ENCODE measurements at regions not wholly inside any gene's neighbourhood (a gene's known extent, or its start where the extent isn't known, plus 50 kb on each side); places are given as distances from the start of the nearest gene placed in this dataset.

- Histone ChIP-seq H3K27ac (no peak overlapping the region), H3K4me3 (no peak overlapping the region)
These were observed 604.9 kb upstream of the AGTR1 start for GRCh38 chr3:148092624-148093347.

- Histone ChIP-seq H3K27ac (no peak overlapping the region), H3K4me3 (no peak overlapping the region)
These were observed 604.0 kb upstream of the AGTR1 start for GRCh38 chr3:148093753-148094152.

DNA sequence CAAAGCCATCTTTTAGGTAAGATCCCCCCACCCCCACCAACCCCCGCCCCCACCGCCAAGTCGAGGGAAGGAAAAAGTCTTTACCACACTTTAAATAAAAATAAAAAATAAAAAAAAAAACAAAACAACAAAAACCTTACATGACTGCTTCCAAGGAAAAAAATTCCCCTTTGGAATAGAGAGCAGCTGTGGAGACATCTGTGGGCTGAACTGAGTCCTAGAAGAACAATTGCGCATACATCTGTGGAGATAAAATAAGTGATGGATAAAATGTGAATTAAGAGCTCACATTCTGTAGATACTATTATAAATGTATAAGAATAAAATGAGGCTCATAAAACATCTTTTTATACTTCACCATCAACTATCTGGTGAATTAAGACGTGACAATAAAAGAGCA lies 601.7 kb upstream of the AGTR1 start:
- Histone ChIP-seq H3K27ac (no peak overlapping the region), H3K4me3 (no peak overlapping the region)

DNA sequence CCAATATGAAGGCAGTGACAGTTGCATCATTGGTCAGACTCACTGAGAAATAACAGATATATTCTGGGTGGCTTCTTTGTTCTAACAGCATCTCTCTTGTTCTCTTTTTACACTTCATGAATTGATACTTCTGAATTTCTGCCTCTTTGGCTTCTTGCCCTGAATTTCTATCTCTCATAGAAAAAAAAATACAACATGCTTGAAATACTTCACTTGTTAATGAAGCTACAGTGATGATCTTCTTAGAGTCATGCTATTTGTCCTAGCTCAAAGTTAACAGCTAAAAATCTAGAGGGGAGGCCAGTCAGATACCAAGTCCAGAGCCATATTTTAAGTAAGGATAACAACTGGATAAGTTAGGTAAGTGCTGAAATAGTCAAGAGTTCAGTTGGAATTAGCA lies 597.2 kb upstream of the AGTR1 start:
- no peak overlapping the region for H3K4me3 ChIP-seq
- no peak overlapping the region for H3K27ac ChIP-seq

GRCh38 chr3:148101061-148101460 lies 596.6 kb upstream of the AGTR1 start:
- Histone ChIP-seq H3K27ac (peak overlapping the region in 2 of 21 experiments; percentile 7 to 26), H3K4me3 (no peak overlapping the region)

GRCh38 chr3:148102156-148102555 lies 595.5 kb upstream of the AGTR1 start:
- Histone ChIP-seq H3K27ac (no peak overlapping the region), H3K4me3 (no peak overlapping the region)

DNA sequence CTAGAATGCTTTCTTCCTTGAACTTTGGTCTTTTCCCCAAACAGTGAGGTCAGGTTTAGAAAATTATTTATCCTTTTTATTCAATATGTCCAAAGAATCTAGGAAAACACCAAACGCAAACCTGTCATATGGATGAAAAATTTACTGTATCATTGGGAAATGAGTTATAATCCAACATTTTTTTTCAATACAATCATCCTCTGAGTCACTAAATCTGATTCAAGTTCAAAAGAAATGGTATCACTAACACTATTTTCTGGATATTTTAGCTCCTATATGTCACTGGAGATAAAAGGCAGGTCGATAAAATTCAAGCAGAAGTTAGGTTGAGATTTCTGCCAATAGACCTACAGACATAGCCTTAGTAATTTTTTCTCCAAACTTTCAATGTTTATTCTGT lies 591.6 kb upstream of the AGTR1 start:
- no peak overlapping the region for H3K4me3 ChIP-seq
- no peak overlapping the region for H3K27ac ChIP-seq

- H3K27ac ChIP-seq = no peak overlapping the region
- H3K4me3 ChIP-seq = no peak overlapping the region
These were observed 570.7 kb upstream of the AGTR1 start for GRCh38 chr3:148126956-148127355.

DNA sequence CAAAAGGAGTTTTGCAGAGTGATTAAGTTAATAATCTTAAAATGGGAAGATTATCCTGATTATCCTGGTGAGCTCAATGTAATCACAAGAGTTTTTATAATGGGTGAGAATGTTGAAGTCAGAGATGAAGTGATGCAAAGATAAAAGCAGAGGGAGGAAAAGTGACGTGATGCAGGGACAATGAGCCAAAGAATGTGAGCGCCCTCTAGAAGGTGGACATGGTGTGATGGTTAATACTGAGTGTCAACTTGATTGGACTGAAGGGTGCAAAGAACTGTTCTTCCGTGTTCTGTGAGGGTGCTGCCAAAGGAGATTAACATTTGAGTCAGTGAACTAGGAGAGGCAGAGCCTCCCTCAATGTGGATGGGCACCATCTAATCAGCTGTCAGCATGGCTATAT lies 569.6 kb upstream of the AGTR1 start:
- H3K27ac ChIP-seq = no peak overlapping the region

GRCh38 chr3:148131990-148132638 lies 565.6 kb upstream of the AGTR1 start:
- Histone ChIP-seq H3K4me3 (no peak overlapping the region), H3K27ac (no peak overlapping the region)

More for the DNA sequence above, 569.6 kb upstream of the AGTR1 start:
- H3K4me3 ChIP-seq = no peak overlapping the region

DNA sequence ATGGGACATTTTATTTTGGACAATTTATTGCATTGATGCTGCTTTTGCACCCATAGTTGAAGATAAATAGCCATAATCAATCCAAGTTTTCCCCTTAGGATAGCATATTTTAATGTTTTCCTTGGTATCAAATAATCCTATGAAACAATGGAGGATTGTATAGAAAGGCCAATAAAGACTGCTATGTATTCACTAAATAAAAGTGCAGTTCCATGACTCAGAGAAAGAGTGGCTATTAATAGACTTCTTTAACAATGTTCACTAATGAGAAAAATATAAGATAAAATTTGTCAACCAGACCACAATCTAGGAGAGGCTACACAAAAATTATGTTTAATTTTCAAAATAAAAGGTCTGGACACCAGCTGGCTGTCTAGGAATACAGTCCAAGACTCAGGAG lies 560.9 kb upstream of the AGTR1 start:
- Histone ChIP-seq H3K4me3 (no peak overlapping the region), H3K27ac (no peak overlapping the region)

- H3K27ac ChIP-seq = no peak overlapping the region
- no peak overlapping the region for H3K4me3 ChIP-seq
These were observed 551.5 kb upstream of the AGTR1 start for GRCh38 chr3:148146241-148146640.

GRCh38 chr3:148146947-148147826 lies 550.5 kb upstream of the AGTR1 start:
- Histone ChIP-seq H3K27ac (no peak overlapping the region), H3K4me3 (no peak overlapping the region)

- H3K27ac ChIP-seq = no peak overlapping the region
- H3K4me3 ChIP-seq = no peak overlapping the region
These were observed 549.8 kb upstream of the AGTR1 start for GRCh38 chr3:148147903-148148302.

GRCh38 chr3:148149556-148149955 lies 548.1 kb upstream of the AGTR1 start:
- Histone ChIP-seq H3K4me3 (no peak overlapping the region), H3K27ac (no peak overlapping the region)

DNA sequence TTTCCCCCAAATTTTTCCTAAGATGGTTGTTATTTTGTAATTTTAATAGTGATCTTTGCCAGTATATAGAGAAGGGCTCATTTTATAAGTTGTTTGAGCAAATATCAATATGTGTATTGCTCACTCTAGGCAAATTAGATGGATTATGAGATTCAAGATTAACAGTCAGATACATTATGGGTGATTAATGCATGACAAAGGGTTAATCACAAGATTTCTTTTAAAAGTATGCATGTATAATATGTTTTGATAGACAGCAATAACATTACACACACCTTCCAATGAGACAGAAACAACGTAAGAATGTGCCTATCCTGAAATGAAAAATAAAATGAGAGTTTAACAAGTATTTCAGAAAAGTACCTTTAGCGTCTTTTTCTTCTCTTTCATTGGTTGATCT lies 547.6 kb upstream of the AGTR1 start:
- H3K27ac ChIP-seq = no peak overlapping the region
- no peak overlapping the region for H3K4me3 ChIP-seq

GRCh38 chr3:148158210-148158609 lies 539.5 kb upstream of the AGTR1 start:
- H3K27ac ChIP-seq = no peak overlapping the region
- H3K4me3 ChIP-seq = no peak overlapping the region

DNA sequence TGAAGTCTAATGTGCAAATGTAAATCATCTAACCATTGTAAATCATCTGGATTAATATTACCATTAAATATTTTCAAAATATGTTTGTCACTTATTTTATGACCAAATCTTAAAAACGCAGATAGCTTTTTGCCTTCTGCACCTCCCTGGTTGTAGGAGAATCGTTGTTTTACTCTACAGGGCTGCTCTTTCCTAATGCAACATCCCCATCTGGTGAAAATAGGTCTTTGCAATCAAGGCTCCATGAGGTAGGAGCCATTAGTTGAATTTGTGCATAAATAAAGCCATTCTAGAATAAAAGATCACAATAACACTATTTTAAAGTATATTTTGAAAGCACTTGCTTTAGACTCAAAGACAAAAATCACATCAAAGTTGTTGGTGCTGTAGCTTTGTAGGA lies 535.6 kb upstream of the AGTR1 start:
- H3K4me3 ChIP-seq = no peak overlapping the region
- H3K27ac ChIP-seq = no peak overlapping the region

GRCh38 chr3:148168347-148168746 lies 529.4 kb upstream of the AGTR1 start:
- H3K27ac ChIP-seq = no peak overlapping the region

DNA sequence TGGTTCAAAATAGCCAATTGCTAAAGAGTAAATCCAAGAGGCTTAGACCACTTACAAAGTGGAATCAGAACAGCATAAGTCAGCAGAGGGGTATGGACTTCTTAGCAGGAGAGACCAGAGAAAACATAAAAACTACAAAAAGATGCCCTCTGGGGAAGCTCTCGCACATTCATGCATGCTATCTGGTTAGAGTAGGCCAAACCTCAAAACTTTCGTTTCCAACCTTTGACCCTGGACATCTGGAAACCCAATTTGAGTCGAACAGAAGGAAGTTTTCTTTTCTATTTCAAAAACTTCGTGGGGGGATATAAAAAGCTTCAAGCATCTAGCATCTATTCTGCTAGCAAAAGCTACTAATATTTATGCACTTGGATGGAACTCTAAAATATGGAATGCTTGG lies 523.9 kb upstream of the AGTR1 start:
- Histone ChIP-seq H3K27ac (no peak overlapping the region), H3K4me3 (no peak overlapping the region)

More at GRCh38 chr3:148168347-148168746, 529.4 kb upstream of the AGTR1 start:
- no peak overlapping the region for H3K4me3 ChIP-seq

GRCh38 chr3:148175214-148175613 lies 522.5 kb upstream of the AGTR1 start:
- no peak overlapping the region for H3K4me3 ChIP-seq
- no peak overlapping the region for H3K27ac ChIP-seq
